Suppressor macrophage treated with lipopolysaccharide for 4 hours (primary cell): ENCODE measurements at regions not wholly inside any gene's neighbourhood (a gene's known extent, or its start where the extent isn't known, plus 50 kb on each side); places are given as distances from the start of the nearest gene placed in this dataset.
"Not testable (repeated sequence)": the region's sequence is repeated elsewhere in the genome, so short reads cannot be mapped to it uniquely, and the experiment has no call there.

Experiments used
- DNase-seq: peaks from one replicate; pipeline ENCODE4 v3.0.0-alpha.2; 2020

- DNase-seq: no peak
These were observed 1083.5 kb downstream of the PCDH7 start for GRCh38 chr4:31803526-31804195.

GRCh38 chr4:31807036-31807435 is 1086.9 kb downstream of the PCDH7 start:
- DNase-seq: no peak

- DNase-seq: no peak
These were observed 1124.2 kb downstream of the PCDH7 start for GRCh38 chr4:31844350-31844749.

GRCh38 chr4:31851946-31852345 is 1131.8 kb downstream of the PCDH7 start:
- no peak for DNase-seq

GRCh38 chr4:31877429-31877828 is 1157.3 kb downstream of the PCDH7 start:
- no peak for DNase-seq

- not testable (repeated sequence) for DNase-seq
These were observed 1160.7 kb downstream of the PCDH7 start for GRCh38 chr4:31880837-31881236.

GRCh38 chr4:31896349-31896748 is 1176.2 kb downstream of the PCDH7 start:
- DNase-seq: no peak

GRCh38 chr4:31905363-31905762 is 1185.2 kb downstream of the PCDH7 start:
- DNase-seq: no peak

- no peak for DNase-seq
These were observed 1188.1 kb downstream of the PCDH7 start for GRCh38 chr4:31908261-31908660.

GRCh38 chr4:31917334-31917733 is 1197.2 kb downstream of the PCDH7 start:
- no peak for DNase-seq

- DNase-seq: peak; percentile 0
These were observed 1198.7 kb downstream of the PCDH7 start for GRCh38 chr4:31918891-31919290.

GRCh38 chr4:31923634-31924033 is 1203.5 kb downstream of the PCDH7 start:
- no peak for DNase-seq

- no peak for DNase-seq
These were observed 1209.6 kb downstream of the PCDH7 start for GRCh38 chr4:31929676-31930345.

- no peak for DNase-seq
These were observed 1226.3 kb downstream of the PCDH7 start for GRCh38 chr4:31946456-31946855.

- no peak for DNase-seq
These were observed 1226.9 kb downstream of the PCDH7 start for GRCh38 chr4:31947101-31947500.

- DNase-seq: no peak
These were observed 1228.9 kb downstream of the PCDH7 start for GRCh38 chr4:31949045-31949444.

- DNase-seq: no peak
These were observed 1235.2 kb downstream of the PCDH7 start for GRCh38 chr4:31955346-31955745.

- no peak for DNase-seq
These were observed 1239.8 kb downstream of the PCDH7 start for GRCh38 chr4:31959972-31960371.

- no peak for DNase-seq
These were observed 1244.5 kb downstream of the PCDH7 start for GRCh38 chr4:31964685-31965084.

- DNase-seq: no peak
These were observed 1248.7 kb downstream of the PCDH7 start for GRCh38 chr4:31968842-31969241.

- DNase-seq: no peak
These were observed 1254.4 kb downstream of the PCDH7 start for GRCh38 chr4:31974490-31975002.

- DNase-seq: no peak
These were observed 1259.8 kb downstream of the PCDH7 start for GRCh38 chr4:31979988-31980387.

- no peak for DNase-seq
These were observed 1263.1 kb downstream of the PCDH7 start for GRCh38 chr4:31983246-31983645.

GRCh38 chr4:31983677-31984076 is 1263.5 kb downstream of the PCDH7 start:
- DNase-seq: no peak

- no peak for DNase-seq
These were observed 1264.7 kb downstream of the PCDH7 start for GRCh38 chr4:31984872-31985271.
